HepG2 (cell line): ENCODE measurements at regions not wholly inside any gene's neighbourhood (a gene's known extent, or its start where the extent isn't known, plus 50 kb on each side); places are given as distances from the start of the nearest gene placed in this dataset.

Source experiments
- CREM ChIP-seq, 2 experiments: sonication (generic) in 1 of 2; formaldehyde crosslinking in 1 of 2; IDR thresholded peaks; 2 replicates each; pipeline versions ENCODE4 v1.4.0 to v1.6.1; 2016 to 2020; ENCODE audit warnings: antibody characterized with exemption in 1 of 2, mild to moderate bottlenecking in 1 of 2, missing genetic modification reagents in 1 of 2
- FUBP1 ChIP-seq: sonication (generic); formaldehyde crosslinking; IDR thresholded peaks from 2 replicates; pipeline ENCODE4 v1.5.1; 2020; ENCODE audit warnings: missing genetic modification reagents, mild to moderate bottlenecking, borderline replicate concordance
- HIVEP1 ChIP-seq: sonication (generic); formaldehyde crosslinking; IDR thresholded peaks from 2 replicates; pipeline ENCODE4 v1.4.0; 2020; ENCODE audit warnings: mild to moderate bottlenecking, missing genetic modification reagents
- PRDM15 ChIP-seq: sonication (generic); formaldehyde crosslinking; IDR thresholded peaks from 2 replicates; pipeline ENCODE4 v1.4.0; 2020; ENCODE audit warnings: missing genetic modification reagents
- TOE1 ChIP-seq: sonication (generic); formaldehyde crosslinking; IDR thresholded peaks from 2 replicates; pipeline ENCODE4 v1.4.0; 2020; ENCODE audit warnings: mild to moderate bottlenecking, missing genetic modification reagents
- ZNF180 ChIP-seq: sonication (generic); formaldehyde crosslinking; IDR thresholded peaks from 2 replicates; pipeline ENCODE4 v1.4.0; 2020; ENCODE audit warnings: low read depth, missing genetic modification reagents, borderline replicate concordance
- ZNF292 ChIP-seq: sonication (generic); formaldehyde crosslinking; IDR thresholded peaks from 2 replicates; pipeline ENCODE4 v1.8.1; 2022; ENCODE audit warnings: mild to moderate bottlenecking, low read depth, missing genetic modification reagents, borderline replicate concordance
- ZNF605 ChIP-seq: sonication (generic); formaldehyde crosslinking; IDR thresholded peaks from 2 replicates; pipeline ENCODE4 v1.8.0; 2022; ENCODE audit warnings: mild to moderate bottlenecking, missing genetic modification reagents
- ZNF619 ChIP-seq: sonication (generic); formaldehyde crosslinking; IDR thresholded peaks from 2 replicates; pipeline ENCODE4 v1.4.0; 2020; ENCODE audit warnings: mild to moderate bottlenecking, missing genetic modification reagents
- ZSCAN5A ChIP-seq: sonication (generic); formaldehyde crosslinking; IDR thresholded peaks from 2 replicates; pipeline ENCODE4 v1.8.0; 2022; ENCODE audit warnings: mild to moderate bottlenecking, missing genetic modification reagents, borderline replicate concordance

GRCh38 chr18:25724997-25725396 is 365.4 kb downstream of the SS18 start (continued):
- TF ChIP-seq TOE1 (CRISPR knock-in tag) (no peak), ZNF292 (no peak), CREM (IDR thresholded peaks at IDR 0.05) (no peak), CREM (CRISPR knock-in tag; IDR thresholded peaks at IDR 0.05) (no peak), FUBP1 (CRISPR knock-in tag) (no peak), ZNF180 (no peak), HIVEP1 (no peak), PRDM15 (CRISPR knock-in tag) (no peak), ZNF605 (no peak), ZSCAN5A (no peak), ZNF619 (CRISPR knock-in tag) (no peak)
